ENCODE measurements at regions not wholly inside any gene's neighbourhood (a gene's known extent, or its start where the extent isn't known, plus 50 kb on each side); places are given as distances from the start of the nearest gene placed in this dataset.

DNA sequence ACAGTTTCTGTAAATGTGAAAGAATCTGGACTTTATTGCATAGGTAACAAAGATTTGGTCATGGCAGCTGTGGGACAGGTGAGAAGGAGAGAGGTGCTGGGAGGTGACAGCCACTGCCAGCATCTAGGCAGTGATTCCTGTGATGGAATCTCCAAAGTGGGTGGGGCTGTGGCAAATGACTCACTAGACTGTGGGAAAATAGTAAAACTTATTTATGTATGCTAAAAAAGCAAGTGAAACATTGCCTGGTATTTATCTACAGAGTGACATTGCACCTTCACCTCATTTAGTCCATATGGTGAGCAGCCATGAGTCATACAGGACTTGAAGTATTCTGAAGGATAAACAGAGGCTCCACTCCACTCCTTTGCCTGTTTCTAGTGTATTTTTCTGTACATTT is 145.3 kb upstream of the MEX3C start:
- TF ChIP-seq FOXJ3 (CRISPR knock-in tag; IDR thresholded peaks at IDR 0.05; ENCODE audit: borderline replicate concordance) (no peak), SMAD3 (CRISPR knock-in tag; IDR thresholded peaks at IDR 0.05; ENCODE audit: borderline replicate concordance) (no peak), TEAD1 (CRISPR knock-in tag; IDR thresholded peaks at IDR 0.05) (no peak), ZNF263 (CRISPR knock-in tag; IDR thresholded peaks at IDR 0.05; ENCODE audit: low read depth) (no peak)
- TF ChIP-seq, protein P1, sequence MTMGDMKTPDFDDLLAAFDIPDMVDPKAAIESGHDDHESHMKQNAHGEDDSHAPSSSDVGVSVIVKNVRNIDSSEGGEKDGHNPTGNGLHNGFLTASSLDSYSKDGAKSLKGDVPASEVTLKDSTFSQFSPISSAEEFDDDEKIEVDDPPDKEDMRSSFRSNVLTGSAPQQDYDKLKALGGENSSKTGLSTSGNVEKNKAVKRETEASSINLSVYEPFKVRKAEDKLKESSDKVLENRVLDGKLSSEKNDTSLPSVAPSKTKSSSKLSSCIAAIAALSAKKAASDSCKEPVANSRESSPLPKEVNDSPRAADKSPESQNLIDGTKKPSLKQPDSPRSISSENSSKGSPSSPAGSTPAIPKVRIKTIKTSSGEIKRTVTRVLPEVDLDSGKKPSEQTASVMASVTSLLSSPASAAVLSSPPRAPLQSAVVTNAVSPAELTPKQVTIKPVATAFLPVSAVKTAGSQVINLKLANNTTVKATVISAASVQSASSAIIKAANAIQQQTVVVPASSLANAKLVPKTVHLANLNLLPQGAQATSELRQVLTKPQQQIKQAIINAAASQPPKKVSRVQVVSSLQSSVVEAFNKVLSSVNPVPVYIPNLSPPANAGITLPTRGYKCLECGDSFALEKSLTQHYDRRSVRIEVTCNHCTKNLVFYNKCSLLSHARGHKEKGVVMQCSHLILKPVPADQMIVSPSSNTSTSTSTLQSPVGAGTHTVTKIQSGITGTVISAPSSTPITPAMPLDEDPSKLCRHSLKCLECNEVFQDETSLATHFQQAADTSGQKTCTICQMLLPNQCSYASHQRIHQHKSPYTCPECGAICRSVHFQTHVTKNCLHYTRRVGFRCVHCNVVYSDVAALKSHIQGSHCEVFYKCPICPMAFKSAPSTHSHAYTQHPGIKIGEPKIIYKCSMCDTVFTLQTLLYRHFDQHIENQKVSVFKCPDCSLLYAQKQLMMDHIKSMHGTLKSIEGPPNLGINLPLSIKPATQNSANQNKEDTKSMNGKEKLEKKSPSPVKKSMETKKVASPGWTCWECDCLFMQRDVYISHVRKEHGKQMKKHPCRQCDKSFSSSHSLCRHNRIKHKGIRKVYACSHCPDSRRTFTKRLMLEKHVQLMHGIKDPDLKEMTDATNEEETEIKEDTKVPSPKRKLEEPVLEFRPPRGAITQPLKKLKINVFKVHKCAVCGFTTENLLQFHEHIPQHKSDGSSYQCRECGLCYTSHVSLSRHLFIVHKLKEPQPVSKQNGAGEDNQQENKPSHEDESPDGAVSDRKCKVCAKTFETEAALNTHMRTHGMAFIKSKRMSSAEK (CRISPR knock-in tag; IDR thresholded peaks at IDR 0.05; ENCODE audit: borderline replicate concordance), result no peak
- TF ChIP-seq, protein P2, sequence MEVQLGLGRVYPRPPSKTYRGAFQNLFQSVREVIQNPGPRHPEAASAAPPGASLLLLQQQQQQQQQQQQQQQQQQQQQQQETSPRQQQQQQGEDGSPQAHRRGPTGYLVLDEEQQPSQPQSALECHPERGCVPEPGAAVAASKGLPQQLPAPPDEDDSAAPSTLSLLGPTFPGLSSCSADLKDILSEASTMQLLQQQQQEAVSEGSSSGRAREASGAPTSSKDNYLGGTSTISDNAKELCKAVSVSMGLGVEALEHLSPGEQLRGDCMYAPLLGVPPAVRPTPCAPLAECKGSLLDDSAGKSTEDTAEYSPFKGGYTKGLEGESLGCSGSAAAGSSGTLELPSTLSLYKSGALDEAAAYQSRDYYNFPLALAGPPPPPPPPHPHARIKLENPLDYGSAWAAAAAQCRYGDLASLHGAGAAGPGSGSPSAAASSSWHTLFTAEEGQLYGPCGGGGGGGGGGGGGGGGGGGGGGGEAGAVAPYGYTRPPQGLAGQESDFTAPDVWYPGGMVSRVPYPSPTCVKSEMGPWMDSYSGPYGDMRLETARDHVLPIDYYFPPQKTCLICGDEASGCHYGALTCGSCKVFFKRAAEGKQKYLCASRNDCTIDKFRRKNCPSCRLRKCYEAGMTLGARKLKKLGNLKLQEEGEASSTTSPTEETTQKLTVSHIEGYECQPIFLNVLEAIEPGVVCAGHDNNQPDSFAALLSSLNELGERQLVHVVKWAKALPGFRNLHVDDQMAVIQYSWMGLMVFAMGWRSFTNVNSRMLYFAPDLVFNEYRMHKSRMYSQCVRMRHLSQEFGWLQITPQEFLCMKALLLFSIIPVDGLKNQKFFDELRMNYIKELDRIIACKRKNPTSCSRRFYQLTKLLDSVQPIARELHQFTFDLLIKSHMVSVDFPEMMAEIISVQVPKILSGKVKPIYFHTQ (CRISPR knock-in tag; IDR thresholded peaks at IDR 0.05), result no peak
- TF ChIP-seq, protein P3, sequence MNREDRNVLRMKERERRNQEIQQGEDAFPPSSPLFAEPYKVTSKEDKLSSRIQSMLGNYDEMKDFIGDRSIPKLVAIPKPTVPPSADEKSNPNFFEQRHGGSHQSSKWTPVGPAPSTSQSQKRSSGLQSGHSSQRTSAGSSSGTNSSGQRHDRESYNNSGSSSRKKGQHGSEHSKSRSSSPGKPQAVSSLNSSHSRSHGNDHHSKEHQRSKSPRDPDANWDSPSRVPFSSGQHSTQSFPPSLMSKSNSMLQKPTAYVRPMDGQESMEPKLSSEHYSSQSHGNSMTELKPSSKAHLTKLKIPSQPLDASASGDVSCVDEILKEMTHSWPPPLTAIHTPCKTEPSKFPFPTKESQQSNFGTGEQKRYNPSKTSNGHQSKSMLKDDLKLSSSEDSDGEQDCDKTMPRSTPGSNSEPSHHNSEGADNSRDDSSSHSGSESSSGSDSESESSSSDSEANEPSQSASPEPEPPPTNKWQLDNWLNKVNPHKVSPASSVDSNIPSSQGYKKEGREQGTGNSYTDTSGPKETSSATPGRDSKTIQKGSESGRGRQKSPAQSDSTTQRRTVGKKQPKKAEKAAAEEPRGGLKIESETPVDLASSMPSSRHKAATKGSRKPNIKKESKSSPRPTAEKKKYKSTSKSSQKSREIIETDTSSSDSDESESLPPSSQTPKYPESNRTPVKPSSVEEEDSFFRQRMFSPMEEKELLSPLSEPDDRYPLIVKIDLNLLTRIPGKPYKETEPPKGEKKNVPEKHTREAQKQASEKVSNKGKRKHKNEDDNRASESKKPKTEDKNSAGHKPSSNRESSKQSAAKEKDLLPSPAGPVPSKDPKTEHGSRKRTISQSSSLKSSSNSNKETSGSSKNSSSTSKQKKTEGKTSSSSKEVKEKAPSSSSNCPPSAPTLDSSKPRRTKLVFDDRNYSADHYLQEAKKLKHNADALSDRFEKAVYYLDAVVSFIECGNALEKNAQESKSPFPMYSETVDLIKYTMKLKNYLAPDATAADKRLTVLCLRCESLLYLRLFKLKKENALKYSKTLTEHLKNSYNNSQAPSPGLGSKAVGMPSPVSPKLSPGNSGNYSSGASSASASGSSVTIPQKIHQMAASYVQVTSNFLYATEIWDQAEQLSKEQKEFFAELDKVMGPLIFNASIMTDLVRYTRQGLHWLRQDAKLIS (CRISPR knock-in tag; IDR thresholded peaks at IDR 0.05; ENCODE audit: borderline replicate concordance), result no peak
- Mint-ChIP-seq H3K36me3 (no peaks in the 10 kb centered on the region), H3K4me1 (no peaks in the 10 kb centered on the region), H3K27ac (no peak overlapping the region), H3K27me3 (ENCODE audit: low read depth) (no peaks in the 10 kb centered on the region; the same call in 1 of the 2 replicates), H3K9me3 (0 out of 2 replicates have a peak, but pooled peaks cover 10% of the 10 kb centered on the region), H3K4me3 (no peak overlapping the region)
- ChIA-PET CTCF (no interaction called here), POLR2A (no interaction called here)
- no peak for DNase-seq (ENCODE audit: low spot score)
- no peak for ATAC-seq

DNA sequence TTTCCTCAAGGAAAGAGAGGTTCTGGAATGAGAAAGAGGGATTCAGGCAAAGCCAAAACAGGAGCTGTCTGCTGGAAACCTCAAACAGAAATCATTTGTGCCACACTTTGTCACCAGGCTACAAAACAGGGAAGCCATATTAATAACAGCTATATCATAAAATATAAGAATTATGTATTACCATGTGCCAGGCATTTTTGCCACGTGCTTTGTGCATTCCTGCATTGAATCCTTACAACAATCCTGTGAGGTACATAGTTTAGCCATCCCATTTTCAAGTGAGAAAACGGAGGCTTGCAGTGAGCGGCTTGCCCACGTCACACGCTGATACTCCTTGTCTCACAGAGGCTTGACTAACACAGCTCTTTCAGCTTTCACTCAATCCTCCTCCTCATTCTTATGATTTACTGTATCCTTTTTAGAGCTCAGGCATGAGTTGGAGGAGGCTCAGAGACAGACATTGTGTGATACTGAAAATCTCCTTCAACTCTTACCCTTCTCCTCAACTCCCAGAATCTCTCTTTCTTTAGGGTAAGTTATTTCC is 148.4 kb upstream of the MEX3C start:
- no peak for ATAC-seq
- Mint-ChIP-seq H3K4me3 (no peak overlapping the region), H3K9me3 (0 out of 2 replicates have a peak, but pooled peaks cover 10% of the 10 kb centered on the region), H3K27me3 (ENCODE audit: low read depth) (no peaks in the 10 kb centered on the region; the same call in 1 of the 2 replicates), H3K4me1 (peaks cover 14% of the 10 kb centered on the region), H3K27ac (no peak overlapping the region), H3K36me3 (no peaks in the 10 kb centered on the region)
- CTCF ChIA-PET, result interaction anchor here (1.1 kb wide), 1 partner anchor 68 kb away, joined by 4 read pairs; no protein-coding TSS in a partner anchor
- no peak for DNase-seq (ENCODE audit: low spot score)
- POLR2A ChIA-PET, result no interaction called here
- TF ChIP-seq ZBTB21 (CRISPR knock-in tag; IDR thresholded peaks at IDR 0.05; ENCODE audit: borderline replicate concordance) (no peak), JAZF1 (CRISPR knock-in tag; IDR thresholded peaks at IDR 0.05) (no peak), ATF1 (CRISPR knock-in tag; IDR thresholded peaks at IDR 0.05) (no peak), ZNF416 (CRISPR knock-in tag; IDR thresholded peaks at IDR 0.05) (no peak), ZNF138 (CRISPR knock-in tag; conservative IDR thresholded peaks at IDR 0.05) (no peak), FOXJ3 (CRISPR knock-in tag; IDR thresholded peaks at IDR 0.05; ENCODE audit: borderline replicate concordance) (no peak), KAT7 (CRISPR knock-in tag; IDR thresholded peaks at IDR 0.05; ENCODE audit: borderline replicate concordance) (no peak), ZNF232 (CRISPR knock-in tag; IDR thresholded peaks at IDR 0.05) (no peak)
- TF ChIP-seq, protein P4, sequence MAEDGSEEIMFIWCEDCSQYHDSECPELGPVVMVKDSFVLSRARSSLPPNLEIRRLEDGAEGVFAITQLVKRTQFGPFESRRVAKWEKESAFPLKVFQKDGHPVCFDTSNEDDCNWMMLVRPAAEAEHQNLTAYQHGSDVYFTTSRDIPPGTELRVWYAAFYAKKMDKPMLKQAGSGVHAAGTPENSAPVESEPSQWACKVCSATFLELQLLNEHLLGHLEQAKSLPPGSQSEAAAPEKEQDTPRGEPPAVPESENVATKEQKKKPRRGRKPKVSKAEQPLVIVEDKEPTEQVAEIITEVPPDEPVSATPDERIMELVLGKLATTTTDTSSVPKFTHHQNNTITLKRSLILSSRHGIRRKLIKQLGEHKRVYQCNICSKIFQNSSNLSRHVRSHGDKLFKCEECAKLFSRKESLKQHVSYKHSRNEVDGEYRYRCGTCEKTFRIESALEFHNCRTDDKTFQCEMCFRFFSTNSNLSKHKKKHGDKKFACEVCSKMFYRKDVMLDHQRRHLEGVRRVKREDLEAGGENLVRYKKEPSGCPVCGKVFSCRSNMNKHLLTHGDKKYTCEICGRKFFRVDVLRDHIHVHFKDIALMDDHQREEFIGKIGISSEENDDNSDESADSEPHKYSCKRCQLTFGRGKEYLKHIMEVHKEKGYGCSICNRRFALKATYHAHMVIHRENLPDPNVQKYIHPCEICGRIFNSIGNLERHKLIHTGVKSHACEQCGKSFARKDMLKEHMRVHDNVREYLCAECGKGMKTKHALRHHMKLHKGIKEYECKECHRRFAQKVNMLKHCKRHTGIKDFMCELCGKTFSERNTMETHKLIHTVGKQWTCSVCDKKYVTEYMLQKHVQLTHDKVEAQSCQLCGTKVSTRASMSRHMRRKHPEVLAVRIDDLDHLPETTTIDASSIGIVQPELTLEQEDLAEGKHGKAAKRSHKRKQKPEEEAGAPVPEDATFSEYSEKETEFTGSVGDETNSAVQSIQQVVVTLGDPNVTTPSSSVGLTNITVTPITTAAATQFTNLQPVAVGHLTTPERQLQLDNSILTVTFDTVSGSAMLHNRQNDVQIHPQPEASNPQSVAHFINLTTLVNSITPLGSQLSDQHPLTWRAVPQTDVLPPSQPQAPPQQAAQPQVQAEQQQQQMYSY (CRISPR knock-in tag; IDR thresholded peaks at IDR 0.05), result no peak
- TF ChIP-seq, protein P5, sequence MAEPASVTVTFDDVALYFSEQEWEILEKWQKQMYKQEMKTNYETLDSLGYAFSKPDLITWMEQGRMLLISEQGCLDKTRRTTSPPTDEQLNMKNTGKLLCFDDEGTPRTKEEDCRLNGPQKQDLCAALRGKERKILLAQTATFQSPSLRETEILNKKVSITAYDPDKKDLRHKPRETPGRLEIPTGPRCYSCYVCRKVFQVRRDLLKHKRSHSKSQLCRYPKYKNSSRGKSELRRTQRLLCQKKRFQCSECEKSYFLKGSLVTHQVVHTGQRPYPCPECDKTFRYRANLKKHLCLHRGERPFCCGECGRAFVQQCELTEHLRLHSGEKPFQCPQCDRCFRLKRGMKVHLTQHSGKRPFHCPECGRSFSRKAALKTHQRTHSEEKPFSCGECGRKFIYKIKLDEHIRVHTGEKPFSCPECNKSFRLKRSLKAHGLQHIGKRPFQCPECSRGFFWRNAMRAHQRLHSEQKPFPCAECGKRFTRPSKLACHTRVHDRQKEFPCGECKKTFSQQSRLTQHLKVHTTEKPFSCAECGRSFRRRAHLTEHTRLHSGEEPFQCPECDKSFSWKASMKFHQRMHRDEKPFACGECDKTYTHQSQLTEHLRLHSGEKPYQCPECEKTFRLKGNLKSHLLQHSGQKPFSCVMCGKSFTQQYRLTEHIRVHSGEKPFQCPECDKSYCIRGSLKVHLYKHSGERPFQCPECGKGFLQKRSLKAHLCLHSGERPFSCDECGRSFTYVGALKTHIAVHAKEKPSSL (CRISPR knock-in tag; conservative IDR thresholded peaks at IDR 0.05), result no peak
